H9 (cell line): ENCODE measurements at regions not wholly inside any gene's neighbourhood (a gene's known extent, or its start where the extent isn't known, plus 50 kb on each side); places are given as distances from the start of the nearest gene placed in this dataset.

ENCODE experiments used
- DNase-seq: peaks from one replicate; pipeline ENCODE4 v3.0.0-alpha.2; 2017
- H2AFZ ChIP-seq: one replicate; pipeline ENCODE4 v1.6.1; 2013; ENCODE audit warnings: mild to moderate bottlenecking, low read length, control low read depth, moderate library complexity
- H2AK5ac ChIP-seq: 2 replicates; pipeline ENCODE4 v1.6.1; 2013; ENCODE audit warnings: low read length, control low read depth, mixed read lengths; ENCODE audit not compliant: insufficient read length
- H2BK120ac ChIP-seq: one replicate; pipeline ENCODE4 v1.6.1; 2013; ENCODE audit warnings: low read depth, mild to moderate bottlenecking, low read length, control low read depth, inconsistent platforms; ENCODE audit not compliant: poor library complexity, severe bottlenecking
- H2BK12ac ChIP-seq: 2 replicates; pipeline ENCODE4 v1.6.1; 2013; ENCODE audit warnings: low read length, control low read depth, mixed read lengths, low read depth; ENCODE audit not compliant: insufficient read length
- H2BK15ac ChIP-seq: 2 replicates; pipeline ENCODE4 v1.6.1; 2013; ENCODE audit warnings: low read depth, low read length, control low read depth
- H2BK20ac ChIP-seq: one replicate; pipeline ENCODE4 v1.6.1; 2013; ENCODE audit warnings: low read depth, mild to moderate bottlenecking, low read length, control low read depth, inconsistent platforms; ENCODE audit not compliant: poor library complexity, severe bottlenecking
- H2BK5ac ChIP-seq: 2 replicates; pipeline ENCODE4 v1.6.1; 2013; ENCODE audit warnings: low read length, control low read depth, mixed read lengths; ENCODE audit not compliant: insufficient read length
- H3K14ac ChIP-seq: 2 replicates; pipeline ENCODE4 v1.6.1; 2013; ENCODE audit warnings: low read length, control low read depth; ENCODE audit not compliant: insufficient read depth
- H3K18ac ChIP-seq: 2 replicates; pipeline ENCODE4 v1.6.1; 2013; ENCODE audit warnings: low read depth, mild to moderate bottlenecking, mixed read lengths, low read length, control low read depth; ENCODE audit not compliant: insufficient read length
- H3K23ac ChIP-seq: 2 replicates; pipeline ENCODE4 v1.6.1; 2013; ENCODE audit warnings: low read length, control low read depth, mixed read lengths, low read depth; ENCODE audit not compliant: insufficient read length
- H3K23me2 ChIP-seq: 2 replicates; pipeline ENCODE4 v1.6.1; 2013; ENCODE audit warnings: low read depth, mild to moderate bottlenecking, mixed read lengths, low read length, control low read depth; ENCODE audit not compliant: insufficient read length, poor library complexity, severe bottlenecking
- H3K27ac ChIP-seq: 2 replicates; pipeline ENCODE4 v1.5.1; 2013; ENCODE audit warnings: low read length, control low read depth, mixed read lengths, low read depth; ENCODE audit not compliant: insufficient read length
- H3K27me3 ChIP-seq: 2 replicates; pipeline ENCODE4 v1.6.1; 2013; ENCODE audit warnings: low read length, control low read depth, inconsistent platforms; ENCODE audit not compliant: insufficient read depth
- H3K4ac ChIP-seq: 2 replicates; pipeline ENCODE4 v1.6.1; 2013; ENCODE audit warnings: low read depth, mild to moderate bottlenecking, control low read depth, inconsistent platforms, low read length, moderate library complexity
- H3K4me1 ChIP-seq: 2 replicates; pipeline ENCODE4 v1.6.1; 2013; ENCODE audit warnings: low read length, control low read depth, inconsistent platforms; ENCODE audit not compliant: insufficient read depth
- H3K4me2 ChIP-seq: 2 replicates; pipeline ENCODE4 v1.6.1; 2013; ENCODE audit warnings: low read length, control low read depth, mixed read lengths; ENCODE audit not compliant: insufficient read length, insufficient read depth
- H3K56ac ChIP-seq: 2 replicates; pipeline ENCODE4 v1.6.1; 2013; ENCODE audit warnings: low read depth, mild to moderate bottlenecking, mixed read lengths, low read length, control low read depth; ENCODE audit not compliant: insufficient read length
- H3K79me1 ChIP-seq: 2 replicates; pipeline ENCODE4 v1.6.1; 2013; ENCODE audit warnings: low read depth, mild to moderate bottlenecking, moderate library complexity, low read length, control low read depth, inconsistent platforms; ENCODE audit not compliant: insufficient read depth, poor library complexity, severe bottlenecking
- H3K79me2 ChIP-seq: 2 replicates; pipeline ENCODE4 v1.6.1; 2013; ENCODE audit warnings: low read length, control low read depth, inconsistent platforms; ENCODE audit not compliant: insufficient read depth
- H3K9ac ChIP-seq: 2 replicates; pipeline ENCODE4 v1.6.1; 2013; ENCODE audit warnings: low read length, control low read depth, mixed read lengths; ENCODE audit not compliant: insufficient read length; ENCODE audit errors: extremely low read depth
- H3K9me3 ChIP-seq: one replicate; pipeline ENCODE4 v1.6.1; 2013; ENCODE audit warnings: low read depth, low read length, inconsistent platforms; ENCODE audit not compliant: control insufficient read depth
- H3T11ph ChIP-seq: one replicate; pipeline ENCODE4 v1.6.1; 2013; ENCODE audit warnings: mild to moderate bottlenecking, low read length, control low read depth, inconsistent platforms
- H4K20me1 ChIP-seq: one replicate; pipeline ENCODE4 v1.6.1; 2013; ENCODE audit not compliant: control insufficient read depth, insufficient read length, insufficient read depth
- H4K5ac ChIP-seq: 2 replicates; pipeline ENCODE4 v1.6.1; 2013; ENCODE audit warnings: low read depth, mild to moderate bottlenecking, mixed read lengths, low read length, control low read depth; ENCODE audit not compliant: insufficient read length
- H4K8ac ChIP-seq: replicated peaks from 2 replicates; pipeline ENCODE4 v1.6.1; 2013; ENCODE audit warnings: low read length, control low read depth, mixed read lengths, low read depth; ENCODE audit not compliant: insufficient read length
- H4K91ac ChIP-seq: 2 replicates; pipeline ENCODE4 v1.6.1; 2013; ENCODE audit warnings: low read depth, mild to moderate bottlenecking, moderate library complexity, mixed read lengths, low read length, control low read depth; ENCODE audit not compliant: insufficient read length
- H3K27ac Mint-ChIP-seq, 3 experiments: 2 replicates in 2 of 3; 3 replicates in 1 of 3; pipeline ENCODE4 v1.8.0; 2020 to 2021; ENCODE audit warnings: mixed read lengths in 3 of 3, mild to moderate bottlenecking in 1 of 3, moderate library complexity in 1 of 3
- H3K27me3 Mint-ChIP-seq: 2 replicates; pipeline ENCODE4 v1.8.0; 2021; ENCODE audit warnings: low read depth, mild to moderate bottlenecking, moderate library complexity, mixed read lengths
- H3K36me3 Mint-ChIP-seq, 3 experiments: 2 replicates in 2 of 3; 3 replicates in 1 of 3; pipeline ENCODE4 v1.8.0; 2020 to 2021; ENCODE audit warnings: low read depth in 3 of 3, mixed read lengths in 3 of 3; ENCODE audit not compliant: insufficient read depth in 1 of 3
- H3K4me1 Mint-ChIP-seq, 2 experiments: 2 replicates each; pipeline ENCODE4 v1.8.0; 2020; ENCODE audit warnings: mixed read lengths in 2 of 2
- H3K4me3 Mint-ChIP-seq, 2 experiments: 2 replicates in 1 of 2; 3 replicates in 1 of 2; pipeline ENCODE4 v1.8.0; 2020 to 2021; ENCODE audit warnings: mild to moderate bottlenecking in 2 of 2, mixed read lengths in 2 of 2, moderate library complexity in 1 of 2
- H3K9me3 Mint-ChIP-seq, 2 experiments: 2 replicates in 1 of 2; 3 replicates in 1 of 2; pipeline ENCODE4 v1.8.0; 2020; ENCODE audit warnings: mild to moderate bottlenecking in 2 of 2, mixed read lengths in 2 of 2, moderate library complexity in 1 of 2
- WGBS: extraction: QIAGEN DNeasy Blood & Tissue Kit; methylation state at CpG from one replicate; pipeline ENCODE4 v1.1.7; 2013; ENCODE audit warnings: missing lambda C conversion rate, low lambda C conversion rate, mixed read lengths; ENCODE audit not compliant: insufficient read length; ENCODE audit errors: extremely low coverage; 5-methylcytosine and 5-hydroxymethylcytosine counted together
- TF ChIP-seq, protein P1 (sequence below): fragments of 200-600 bp; sonication (generic); conservative IDR thresholded peaks from 3 replicates; pipeline ENCODE4 v1.8.0; 2021; ENCODE audit warnings: antibody characterized with exemption, mild to moderate bottlenecking

DNA sequence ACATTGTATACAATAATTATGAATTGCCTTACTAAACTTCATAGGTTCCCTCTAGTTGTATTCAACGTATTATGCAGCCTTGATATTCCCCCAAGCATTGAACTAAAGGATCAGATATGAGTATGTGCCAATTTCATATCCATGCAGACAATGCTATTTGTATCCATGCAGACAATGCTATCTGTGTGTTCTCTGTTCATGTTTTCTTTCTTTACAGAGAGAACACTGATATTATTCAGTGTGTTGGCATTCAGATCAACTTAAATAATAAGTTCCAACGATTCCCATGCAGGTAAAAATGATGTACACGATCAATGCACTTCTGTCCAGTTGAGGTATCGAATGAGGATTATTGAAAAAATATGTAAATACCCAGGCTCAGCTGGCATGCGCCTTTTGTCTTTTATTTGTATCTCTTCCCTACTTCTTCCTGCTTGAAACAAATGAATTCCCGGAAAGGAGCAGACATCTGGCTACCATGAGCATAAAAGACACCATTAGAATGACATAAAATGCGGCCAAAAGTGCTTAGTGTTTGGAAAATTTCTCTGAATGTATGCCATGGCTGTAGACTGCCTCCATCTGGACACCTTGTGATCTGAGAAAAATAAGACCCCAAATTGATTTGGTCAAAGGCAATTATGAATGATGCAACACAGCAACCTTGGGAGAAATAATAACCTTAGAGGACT is 731.5 kb downstream of the SLITRK1 start:
- Histone ChIP-seq H3K4me2 (no peak overlapping the region), H4K91ac (no peak overlapping the region), H3T11ph (no peak overlapping the region), H3K4me1 (no peaks in the 10 kb centered on the region), H4K20me1 (no peaks in the 10 kb centered on the region), H2BK120ac (no peak overlapping the region), H3K79me2 (no peaks in the 10 kb centered on the region), H3K18ac (no peak overlapping the region), H2BK20ac (no peak overlapping the region), H3K4ac (no peak overlapping the region), H2BK5ac (no peak overlapping the region), H3K23me2 (no peaks in the 10 kb centered on the region), H2BK15ac (no peak overlapping the region), H3K56ac (no peak overlapping the region), H3K79me1 (no peaks in the 10 kb centered on the region), H2BK12ac (no peak overlapping the region), H3K27ac (no peak overlapping the region), H2AFZ (no peak overlapping the region), H4K8ac (no peak overlapping the region), H4K5ac (no peak overlapping the region), H3K23ac (no peak overlapping the region), H3K9ac (no peak overlapping the region), H3K14ac (no peak overlapping the region), H3K9me3 (no peaks in the 10 kb centered on the region), H2AK5ac (no peak overlapping the region), H3K27me3 (no peaks in the 10 kb centered on the region)
- no peaks in the 10 kb centered on the region for H3K4me1 Mint-ChIP-seq
- H3K9me3 Mint-ChIP-seq: no peaks in the 10 kb centered on the region
- no peak overlapping the region for H3K4me3 Mint-ChIP-seq
- no peak overlapping the region for H3K27ac Mint-ChIP-seq
- TF ChIP-seq, protein P1, sequence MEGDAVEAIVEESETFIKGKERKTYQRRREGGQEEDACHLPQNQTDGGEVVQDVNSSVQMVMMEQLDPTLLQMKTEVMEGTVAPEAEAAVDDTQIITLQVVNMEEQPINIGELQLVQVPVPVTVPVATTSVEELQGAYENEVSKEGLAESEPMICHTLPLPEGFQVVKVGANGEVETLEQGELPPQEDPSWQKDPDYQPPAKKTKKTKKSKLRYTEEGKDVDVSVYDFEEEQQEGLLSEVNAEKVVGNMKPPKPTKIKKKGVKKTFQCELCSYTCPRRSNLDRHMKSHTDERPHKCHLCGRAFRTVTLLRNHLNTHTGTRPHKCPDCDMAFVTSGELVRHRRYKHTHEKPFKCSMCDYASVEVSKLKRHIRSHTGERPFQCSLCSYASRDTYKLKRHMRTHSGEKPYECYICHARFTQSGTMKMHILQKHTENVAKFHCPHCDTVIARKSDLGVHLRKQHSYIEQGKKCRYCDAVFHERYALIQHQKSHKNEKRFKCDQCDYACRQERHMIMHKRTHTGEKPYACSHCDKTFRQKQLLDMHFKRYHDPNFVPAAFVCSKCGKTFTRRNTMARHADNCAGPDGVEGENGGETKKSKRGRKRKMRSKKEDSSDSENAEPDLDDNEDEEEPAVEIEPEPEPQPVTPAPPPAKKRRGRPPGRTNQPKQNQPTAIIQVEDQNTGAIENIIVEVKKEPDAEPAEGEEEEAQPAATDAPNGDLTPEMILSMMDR: no peak; the same call in 2 of the 3 replicates
- DNase-seq: no peak
- H3K36me3 Mint-ChIP-seq: no peaks in the 10 kb centered on the region
- WGBS: no CpG with 5 or more reads among the region's 7 CpGs
- no peaks in the 10 kb centered on the region for H3K27me3 Mint-ChIP-seq
